Left lobe of liver (tissue), 2 donors: ENCODE measurements at regions not wholly inside any gene's neighbourhood (a gene's known extent, or its start where the extent isn't known, plus 50 kb on each side); places are given as distances from the start of the nearest gene placed in this dataset.

ENCODE experiments used
- ATAC-seq: fragments of 200-7000 bp; cut with Tn5 transposase; one replicate; pipeline ENCODE4 v1.9.1; 2020; ENCODE audit warnings: mild to moderate bottlenecking, moderate library complexity
- DNase-seq: peaks from one replicate; pipeline ENCODE4 v3.0.0-alpha.2; 2020; ENCODE audit warnings: low spot score
- donor health status: DM: no; HTN: no; CAD: no; lungs with moderate emphysema.
- donor health status: DM: no; HTN: yes; CAD: no.

DNA sequence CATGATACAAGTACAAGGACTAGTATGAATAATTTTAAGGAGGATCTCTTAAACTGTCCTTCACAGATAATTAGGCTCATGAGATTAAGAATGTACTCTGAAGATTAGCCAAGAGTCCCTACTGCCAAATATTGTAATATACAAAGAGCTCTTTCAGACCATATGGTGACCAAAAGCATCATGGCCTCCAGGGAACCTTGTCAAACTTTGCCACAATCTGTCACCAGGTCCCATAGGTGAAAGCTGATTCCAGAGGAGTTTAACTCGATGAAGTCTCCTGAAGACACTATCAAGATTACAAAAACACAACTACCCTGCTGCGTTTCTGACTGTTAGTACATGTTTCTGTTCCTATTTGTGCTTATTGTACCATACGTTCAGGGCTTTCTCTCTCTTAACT lies 395.4 kb upstream of the ITGA1 start:
- no peak for DNase-seq
- ATAC-seq, result no peak

DNA sequence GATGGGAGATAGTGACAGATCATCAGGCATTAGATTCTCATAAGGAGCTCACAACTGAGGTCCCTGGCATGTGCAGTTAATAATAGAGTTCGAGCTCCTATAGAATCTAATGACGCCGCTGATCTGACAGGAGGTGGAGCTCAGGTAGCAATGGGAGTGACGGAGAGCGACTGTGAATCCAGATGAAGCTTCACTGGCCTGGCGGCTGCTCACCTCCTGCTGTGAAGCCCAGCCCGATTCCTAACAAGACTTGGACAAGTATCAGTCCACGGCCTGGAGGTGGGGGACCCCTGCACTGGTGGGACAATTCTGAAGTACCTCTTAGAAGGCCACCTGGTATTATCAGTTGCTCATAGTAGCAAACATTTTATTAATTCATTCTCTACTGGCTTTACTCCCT lies 377.9 kb upstream of the ITGA1 start:
- DNase-seq, result no peak
- no peak for ATAC-seq

DNA sequence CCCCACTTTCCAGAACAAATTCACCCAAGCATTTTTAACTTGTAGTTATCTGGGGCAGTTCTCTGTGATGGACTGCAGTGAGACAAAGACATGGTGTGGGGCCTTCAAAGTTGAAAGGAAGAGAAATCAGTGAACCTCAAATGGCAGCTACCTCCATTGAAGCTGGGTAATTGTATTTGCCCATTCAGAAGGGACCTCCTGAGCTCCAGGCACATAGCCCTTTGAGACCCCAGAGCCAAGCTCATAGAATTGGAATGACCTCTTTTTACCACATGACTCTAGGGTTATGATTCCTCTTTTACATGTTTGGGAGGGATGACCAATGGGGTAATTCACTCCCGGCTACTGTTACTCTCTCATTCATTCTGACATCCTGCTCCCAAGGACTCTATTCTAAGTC lies 368.4 kb upstream of the ITGA1 start:
- DNase-seq (no peak), ATAC-seq (no peak)

DNA sequence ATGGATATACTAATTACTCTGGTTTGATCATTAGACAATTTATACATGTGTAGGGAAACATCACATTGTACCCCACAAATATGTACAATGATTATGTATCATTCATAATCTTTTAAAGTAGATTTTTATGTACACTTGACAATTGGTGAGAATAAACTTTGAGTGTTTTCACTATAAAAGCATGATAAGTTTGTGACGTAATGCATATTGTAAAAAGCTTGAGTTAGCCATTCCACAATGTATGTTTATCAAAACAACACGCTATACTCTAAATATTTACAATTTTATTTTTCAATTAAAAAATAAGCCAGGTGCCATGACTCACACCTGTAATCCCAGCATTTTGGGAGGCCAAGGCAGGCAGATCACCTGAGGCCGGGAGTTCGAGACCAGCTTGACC lies 360.1 kb upstream of the ITGA1 start:
- ATAC-seq (no peak), DNase-seq (no peak)

DNA sequence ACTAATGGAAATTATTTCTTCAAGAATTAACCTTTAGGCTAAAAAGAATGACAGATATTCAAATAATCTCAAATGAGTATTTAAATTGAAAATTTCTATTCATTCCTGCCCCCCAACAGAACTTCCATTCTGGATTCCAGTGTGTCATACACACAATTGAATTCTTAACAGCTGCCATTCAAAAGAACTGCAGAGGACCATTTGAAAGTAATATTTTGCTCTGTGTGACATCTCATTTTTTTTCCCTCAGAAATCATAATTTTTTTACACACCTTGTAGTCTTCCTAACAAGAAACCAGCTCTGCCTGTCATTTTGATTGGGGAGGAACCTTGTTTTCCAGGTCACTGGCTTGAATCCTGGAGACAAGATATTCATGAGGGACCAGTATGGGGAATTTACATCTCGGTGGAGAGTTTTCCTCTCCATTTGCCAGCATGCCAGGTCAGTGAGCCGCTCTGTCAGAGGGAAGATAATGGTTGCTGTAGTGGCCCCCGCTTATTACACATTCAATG lies 358.7 kb upstream of the ITGA1 start:
- DNase-seq (no peak), ATAC-seq (no peak)

DNA sequence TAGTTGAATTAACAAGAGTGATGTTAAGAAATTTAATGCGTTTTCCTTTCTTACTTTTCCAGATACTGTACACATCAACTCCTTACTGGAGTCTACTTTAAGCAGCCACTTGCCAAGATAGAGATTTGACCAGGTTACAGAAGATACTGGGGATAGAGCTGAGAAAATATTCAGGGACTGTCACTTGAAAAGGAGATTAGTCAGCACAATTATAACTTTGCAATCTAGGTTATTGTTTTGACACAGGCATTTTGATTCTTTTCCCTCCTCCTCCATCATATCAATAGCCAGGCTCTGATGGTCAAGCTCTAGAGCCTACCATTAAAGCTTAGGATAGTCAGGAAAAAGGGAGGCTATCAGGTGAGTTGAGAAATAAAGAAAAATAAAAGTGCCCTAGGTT lies 345.9 kb upstream of the ITGA1 start:
- ATAC-seq (no peak), DNase-seq (no peak)

DNA sequence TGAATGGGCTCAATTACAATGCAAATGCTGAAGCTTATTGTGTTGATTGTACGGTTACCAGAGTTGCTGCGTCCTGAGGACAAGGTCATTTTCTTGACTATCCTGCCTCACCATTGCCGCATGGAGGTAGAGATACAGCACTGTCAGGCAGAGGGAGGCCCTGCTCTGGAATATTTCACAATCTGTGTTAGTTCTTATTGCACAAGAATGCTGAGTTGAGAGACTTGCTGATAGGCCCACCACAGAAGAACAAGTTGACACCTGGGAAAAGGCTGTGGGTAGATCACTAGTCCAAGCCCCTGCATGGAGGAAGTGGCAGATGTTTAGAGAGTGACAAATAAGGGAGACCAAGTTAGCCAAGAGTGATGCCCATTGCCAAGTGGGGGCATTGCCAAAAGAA lies 344.5 kb upstream of the ITGA1 start:
- no peak for DNase-seq
- no peak for ATAC-seq

DNA sequence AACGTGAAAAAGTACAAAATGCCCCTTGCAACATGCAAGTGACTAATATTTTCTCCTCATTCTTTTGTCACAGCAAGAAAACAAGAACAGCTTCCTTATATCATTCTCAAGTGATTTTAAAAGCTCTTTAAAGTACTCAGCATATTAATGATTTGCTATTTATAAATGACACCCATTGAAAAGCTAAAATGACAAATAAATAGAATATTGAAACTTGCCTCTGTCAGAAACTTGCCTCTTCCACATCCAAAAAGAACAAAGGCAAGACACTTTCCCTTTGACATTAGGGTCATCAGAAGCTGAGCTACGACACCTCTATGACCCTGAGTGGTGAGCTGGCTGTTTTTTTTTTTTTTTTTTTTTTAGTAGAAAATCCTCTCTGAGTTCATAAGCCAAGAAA lies 339.6 kb upstream of the ITGA1 start:
- DNase-seq, result no peak
- no peak for ATAC-seq

DNA sequence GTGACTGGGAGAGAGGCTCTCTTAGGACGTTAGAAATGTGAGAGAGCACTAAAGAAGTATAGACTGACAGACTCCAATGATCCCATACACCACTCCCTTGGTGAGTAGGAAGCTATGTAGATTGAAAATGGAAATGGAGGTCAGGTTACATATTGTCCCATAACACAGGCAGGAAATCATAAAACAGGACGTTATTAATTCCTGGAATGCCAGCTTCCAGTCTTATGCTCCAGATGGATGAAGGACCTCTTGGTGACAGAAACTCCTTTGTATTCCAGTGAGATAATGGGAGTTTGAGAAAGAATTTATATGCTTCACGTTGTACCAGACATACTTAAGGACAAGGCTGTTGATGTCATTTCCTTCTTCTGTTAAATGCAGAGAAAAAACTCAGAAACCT lies 338.2 kb upstream of the ITGA1 start:
- DNase-seq (no peak), ATAC-seq (no peak)

DNA sequence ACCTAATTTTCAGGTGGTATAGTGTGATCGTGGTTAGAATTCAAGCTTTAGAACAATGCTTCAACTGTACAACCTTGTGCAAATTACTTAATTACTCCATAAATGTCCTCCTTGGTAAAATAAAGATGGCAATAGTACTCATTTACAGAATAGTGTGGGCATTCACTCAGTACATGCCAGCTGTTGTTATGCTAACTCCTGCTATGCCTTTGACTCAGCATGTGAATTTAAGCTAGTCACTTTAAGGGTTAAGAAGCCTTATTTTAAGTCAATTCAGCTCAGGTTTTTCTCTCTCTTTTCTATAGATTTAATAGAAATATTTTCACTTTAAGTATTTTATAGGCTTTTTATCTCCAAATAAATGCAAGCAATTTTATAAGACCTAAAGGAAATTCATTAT lies 335.6 kb upstream of the ITGA1 start:
- no peak for ATAC-seq
- DNase-seq, result no peak

DNA sequence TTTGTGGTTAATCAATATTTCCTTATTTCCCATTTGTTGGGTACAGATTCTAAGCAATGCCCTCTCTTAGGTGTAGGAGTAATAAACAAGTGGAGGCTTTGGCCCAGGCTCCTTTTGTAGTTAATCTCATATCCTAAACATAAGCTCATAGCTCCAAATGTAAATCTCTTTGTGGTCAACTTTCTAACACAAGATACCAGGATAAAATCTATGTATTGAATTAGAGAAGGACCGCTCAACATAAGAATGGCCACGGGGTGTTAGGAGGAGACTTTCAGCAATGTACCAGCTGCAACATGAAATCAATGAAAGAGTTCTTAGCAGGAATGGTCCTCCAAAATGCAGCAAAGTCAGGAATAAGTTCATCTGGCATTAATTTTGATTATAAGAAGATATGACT lies 334.5 kb upstream of the ITGA1 start:
- no peak for ATAC-seq

DNA sequence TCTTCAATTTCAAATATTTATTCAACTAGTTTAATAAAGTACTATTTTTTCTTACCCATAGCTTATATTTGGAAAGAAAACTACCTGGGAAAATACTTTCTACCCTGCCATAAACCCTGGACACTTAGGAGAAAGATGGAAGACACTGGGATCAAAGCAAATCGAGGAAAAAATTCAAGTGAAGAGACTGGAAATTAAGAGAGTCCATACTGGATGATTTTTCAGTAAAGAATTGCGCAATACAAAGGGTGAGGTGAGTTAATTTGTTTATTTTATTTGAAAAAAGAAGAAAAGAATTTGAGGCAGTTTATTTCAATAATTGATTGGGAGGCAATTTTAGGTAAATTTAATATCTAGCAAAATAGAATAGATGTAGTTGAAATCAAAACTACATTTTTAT lies 331.8 kb upstream of the ITGA1 start:
- DNase-seq, result no peak

More for the DNA sequence above, 334.5 kb upstream of the ITGA1 start:
- DNase-seq, result no peak

DNA sequence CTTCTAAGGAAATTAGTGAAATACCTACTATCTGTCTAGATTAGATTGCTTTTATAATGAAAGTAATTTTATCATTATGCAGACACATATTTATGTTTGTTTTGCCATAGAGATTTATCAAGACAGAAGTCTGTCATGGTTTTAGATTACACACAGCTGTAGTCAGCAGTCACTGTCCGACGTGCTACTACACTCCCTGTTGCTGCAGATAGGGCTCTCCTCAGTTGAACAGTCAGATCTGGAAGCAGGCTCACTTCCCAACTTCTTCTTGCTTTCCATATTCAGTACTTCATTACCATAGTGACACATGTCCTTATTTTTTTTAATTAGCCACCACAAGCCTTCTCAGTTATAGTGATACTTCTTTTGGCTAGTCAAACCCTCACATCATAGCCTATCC lies 329.9 kb upstream of the ITGA1 start:
- no peak for ATAC-seq
- no peak for DNase-seq

More for the DNA sequence above, 331.8 kb upstream of the ITGA1 start:
- no peak for ATAC-seq

DNA sequence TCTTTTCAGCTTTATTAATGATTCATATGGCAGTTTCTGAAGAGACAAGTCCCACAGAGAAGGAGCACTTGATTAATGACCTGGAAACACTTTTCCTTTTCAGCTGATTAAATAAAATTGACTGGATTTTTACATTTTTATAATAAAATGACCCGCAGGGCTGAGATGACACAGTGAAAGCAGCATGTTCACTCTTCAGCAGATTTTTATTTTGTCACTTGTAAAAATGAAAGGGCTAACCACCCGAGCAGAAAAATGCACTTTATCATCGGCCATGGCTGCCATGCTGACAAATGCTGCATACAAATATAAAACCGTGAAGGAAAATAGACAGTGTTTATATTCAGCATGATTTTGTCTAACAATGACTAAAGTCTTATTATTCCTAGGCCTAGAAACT lies 321.6 kb upstream of the ITGA1 start:
- ATAC-seq (no peak), DNase-seq (no peak)

DNA sequence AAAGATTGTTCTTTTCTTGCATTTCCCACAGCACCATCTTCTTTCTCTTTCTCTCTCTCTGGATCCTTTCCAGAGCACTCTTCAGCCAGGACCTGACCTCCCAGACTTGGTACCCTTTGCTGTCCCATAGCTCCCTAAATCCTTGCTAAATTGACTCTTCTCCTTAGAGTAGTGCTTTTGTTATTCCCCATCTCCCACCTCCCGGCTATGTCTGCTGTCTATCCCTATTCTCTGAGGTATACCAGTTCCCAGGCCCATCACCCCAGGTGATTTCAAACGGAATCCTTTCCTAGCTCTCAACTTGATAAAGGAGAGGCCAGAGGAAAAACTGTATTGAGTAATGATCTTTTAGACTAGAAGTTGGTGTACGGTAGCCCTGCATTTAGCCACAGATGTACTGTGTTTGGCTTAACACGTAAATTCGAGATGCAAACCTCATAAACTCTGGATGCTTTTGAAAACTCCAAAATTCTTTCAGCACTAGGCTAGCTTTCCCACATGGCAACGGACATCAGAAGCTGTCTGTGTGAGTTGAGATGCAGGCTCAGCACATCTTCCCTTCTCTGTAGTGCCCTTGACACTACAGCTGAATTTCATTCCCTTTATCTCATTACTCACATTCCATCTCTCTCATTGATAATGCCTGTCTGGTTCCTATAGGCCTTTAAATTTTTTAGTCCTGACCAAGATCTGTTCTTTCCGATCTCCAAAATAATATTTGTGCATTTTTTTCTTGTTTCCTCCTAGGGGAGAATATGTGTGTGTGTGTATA lies 320.8 kb upstream of the ITGA1 start:
- ATAC-seq, result no peak
- no peak for DNase-seq

DNA sequence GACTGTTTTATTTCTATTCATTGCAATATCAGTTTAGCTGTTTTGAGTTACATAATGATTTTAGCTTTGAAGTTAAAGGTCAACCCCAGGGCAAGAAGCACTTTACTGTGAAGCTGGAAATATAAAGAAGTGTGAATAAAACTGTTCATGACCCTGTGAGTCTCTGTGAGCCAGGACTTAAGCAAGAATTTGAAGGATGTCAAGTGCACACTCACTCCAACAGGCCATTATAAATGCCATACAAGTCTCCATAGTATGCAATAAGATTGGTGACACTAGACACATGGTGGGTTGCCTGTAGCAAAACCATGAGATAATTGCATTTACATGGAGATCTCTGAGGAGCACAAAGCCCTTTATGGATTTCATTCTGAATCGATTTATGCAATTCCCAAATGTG lies 318.7 kb upstream of the ITGA1 start:
- ATAC-seq, result no peak

DNA sequence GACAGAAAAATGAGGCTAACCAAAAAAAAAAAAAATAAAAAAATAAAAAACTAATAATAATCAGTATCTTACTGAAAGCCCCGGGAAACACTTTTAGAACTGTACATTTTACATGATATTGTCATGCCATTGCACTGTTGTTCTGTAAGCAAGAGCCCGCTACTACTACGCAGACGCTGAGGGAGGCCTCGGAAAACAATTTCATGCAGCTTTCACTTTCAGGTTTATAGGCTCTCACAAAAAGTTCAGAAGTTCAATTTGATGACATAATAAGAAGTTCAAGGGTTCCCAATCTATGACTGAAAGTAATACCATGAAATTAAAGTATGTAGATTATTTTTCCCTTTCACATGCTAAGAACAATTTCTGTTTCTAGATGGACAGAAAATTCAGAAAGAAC lies 318.3 kb upstream of the ITGA1 start:
- DNase-seq (no peak), ATAC-seq (peak; percentile 82)

More for the DNA sequence above, 318.7 kb upstream of the ITGA1 start:
- DNase-seq, result no peak

DNA sequence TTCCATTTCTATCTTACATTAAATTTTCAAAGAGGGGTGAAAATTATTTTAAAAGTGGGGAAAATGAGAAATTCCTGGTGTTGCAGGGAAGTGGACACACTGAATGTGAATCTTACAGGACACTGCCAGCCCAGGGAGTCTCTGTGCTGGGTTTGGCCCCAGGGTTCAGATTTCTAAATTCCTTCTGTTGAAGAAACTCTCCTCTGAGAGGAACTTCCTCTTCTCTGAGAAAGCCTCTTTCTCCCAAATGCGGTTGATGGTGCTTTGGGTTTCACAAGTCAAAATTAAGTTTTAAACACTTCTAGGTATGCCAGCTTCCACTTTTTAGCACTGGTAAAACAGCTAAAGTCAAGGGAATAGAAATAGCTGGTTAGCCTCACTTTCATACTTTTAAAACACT lies 317.9 kb upstream of the ITGA1 start:
- DNase-seq (no peak), ATAC-seq (no peak)

DNA sequence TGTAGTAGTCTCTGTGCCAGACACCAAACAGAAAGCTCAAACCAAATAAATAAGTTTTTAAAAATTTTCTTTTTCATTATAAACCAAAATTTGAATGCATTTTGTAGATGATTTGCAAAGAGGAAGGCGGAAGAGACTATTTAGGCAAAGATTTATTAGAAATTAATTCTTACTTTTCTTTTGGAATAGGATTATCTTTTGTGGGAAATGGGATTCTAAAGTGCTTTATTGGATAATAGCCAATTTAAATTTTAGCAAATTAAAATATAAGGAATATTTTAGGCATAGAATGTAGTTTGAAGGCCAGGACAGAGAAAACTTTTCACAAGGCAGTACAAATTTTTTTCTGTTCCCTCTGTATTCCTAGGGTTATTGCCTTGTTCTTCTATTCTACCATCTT lies 311.4 kb upstream of the ITGA1 start:
- ATAC-seq (no peak), DNase-seq (no peak)

DNA sequence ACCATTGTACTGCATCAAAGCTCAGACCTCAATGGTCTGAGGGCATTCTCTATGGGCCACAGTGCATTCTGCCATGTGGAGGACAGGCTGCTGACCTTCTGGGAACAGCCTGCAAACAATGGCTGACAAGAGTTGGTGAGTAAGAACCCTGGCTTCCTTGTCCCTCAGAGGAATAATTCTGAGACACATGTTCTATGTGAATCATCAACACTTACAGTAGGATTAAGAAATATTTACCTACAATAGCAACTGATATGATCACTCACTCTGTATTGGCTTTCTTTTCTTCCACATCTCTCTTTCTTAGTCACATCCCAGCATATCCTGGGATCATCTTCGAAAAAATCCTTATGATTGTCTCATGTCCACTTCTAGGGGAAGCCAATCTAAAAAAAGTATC lies 306.5 kb upstream of the ITGA1 start:
- no peak for ATAC-seq
- no peak for DNase-seq

DNA sequence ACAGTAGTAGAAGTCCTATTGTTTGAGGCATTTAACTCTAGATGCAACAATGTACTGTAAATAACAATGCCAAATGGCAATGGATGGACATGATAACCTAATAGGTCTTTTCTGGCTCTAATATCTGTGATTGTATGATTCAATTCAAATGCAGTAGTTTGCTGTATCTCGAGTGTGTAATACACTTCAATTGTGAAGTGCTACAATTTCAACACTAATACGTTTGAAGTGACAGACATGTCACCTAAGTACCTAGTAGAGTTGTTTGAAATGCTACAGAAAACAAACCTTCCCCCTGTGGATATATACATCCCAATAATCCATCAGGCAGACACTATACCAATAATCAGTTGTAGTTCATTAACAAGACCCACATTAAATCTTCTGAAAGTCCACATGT lies 305.9 kb upstream of the ITGA1 start:
- ATAC-seq (no peak), DNase-seq (no peak)

DNA sequence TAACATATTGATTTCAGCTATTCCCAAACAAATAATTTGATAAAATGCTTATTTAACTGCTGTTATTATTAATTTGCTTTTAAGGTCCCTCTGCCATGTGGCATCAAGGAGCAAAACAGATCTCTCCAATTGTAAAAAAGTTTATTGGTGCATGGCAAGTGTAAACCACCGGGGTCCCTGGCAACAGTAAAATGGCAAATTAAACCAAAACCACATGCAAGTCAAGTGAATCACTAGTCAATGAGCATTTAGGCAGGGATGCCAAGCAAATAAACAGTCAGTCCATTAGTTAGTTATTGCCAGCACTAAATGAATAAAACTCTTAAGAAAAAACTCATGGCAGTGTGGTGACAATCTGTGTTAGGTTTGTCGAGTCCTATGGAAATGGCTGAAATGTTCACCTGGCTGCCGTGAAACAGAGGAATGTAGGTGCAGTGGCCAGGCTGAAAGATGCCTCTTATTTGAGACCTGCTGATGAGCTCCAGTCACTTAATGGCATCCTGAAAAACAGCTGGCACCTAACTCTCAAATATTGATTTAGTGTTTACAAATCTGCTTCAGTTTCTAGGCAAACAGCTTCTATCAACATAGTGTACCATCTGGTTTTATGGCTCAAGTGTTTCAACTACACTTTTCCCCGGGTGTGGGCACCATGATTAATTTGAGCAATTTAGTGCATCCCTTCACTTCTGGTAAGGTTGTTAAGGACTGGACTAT lies 296.5 kb upstream of the ITGA1 start:
- DNase-seq (no peak), ATAC-seq (no peak)

DNA sequence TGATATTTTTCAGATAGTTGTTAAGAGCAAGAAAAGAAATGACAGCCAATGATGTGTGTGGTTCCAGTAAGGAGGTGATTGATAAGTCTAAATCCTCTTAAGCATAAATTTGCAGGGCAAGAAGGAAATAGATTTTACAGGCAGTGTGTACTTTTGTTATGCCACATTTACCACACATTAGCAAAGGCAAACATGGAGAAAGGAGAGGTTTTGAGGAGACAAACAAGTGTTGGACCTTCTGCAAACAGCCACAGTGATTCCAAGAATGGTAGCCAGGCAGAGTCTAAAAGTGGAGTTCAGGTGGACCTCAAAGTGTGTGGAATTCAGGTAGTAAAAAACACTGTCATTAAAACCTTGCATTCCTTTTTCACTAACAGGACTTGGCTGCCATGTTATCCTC lies 295.9 kb upstream of the ITGA1 start:
- DNase-seq (no peak), ATAC-seq (no peak)
